ENCODE measurements at regions not wholly inside any gene's neighbourhood (a gene's known extent, or its start where the extent isn't known, plus 50 kb on each side); places are given as distances from the start of the nearest gene placed in this dataset.
"Not testable (repeated sequence)": the region's sequence is repeated elsewhere in the genome, so short reads cannot be mapped to it uniquely, and the experiment has no call there.

DNA sequence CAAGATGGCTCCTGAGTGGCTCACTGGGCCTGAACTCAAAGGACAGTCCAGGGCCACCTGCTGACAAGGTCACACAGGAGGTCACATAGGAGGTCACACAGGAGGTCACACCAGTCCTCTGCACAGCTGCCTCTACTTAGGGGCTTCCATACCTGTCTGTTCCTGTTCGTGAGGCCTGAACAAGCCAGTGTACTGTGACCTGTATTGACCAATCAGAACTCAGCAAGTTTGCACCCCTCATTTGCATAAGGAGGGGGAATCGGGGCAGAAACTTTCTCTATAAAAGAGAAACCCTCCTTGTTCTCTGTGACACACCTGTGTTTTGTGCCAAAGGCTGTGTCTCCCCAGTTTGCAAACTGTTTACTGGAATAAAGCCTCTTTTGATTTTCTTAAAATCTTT lies 478.9 kb downstream of the EIPR1 start:
- no peak overlapping the region for H3K27ac Mint-ChIP-seq (ENCODE audit: low read depth, unreplicated experiment)
- BruUV-seq (replicated peaks) = no TSS peak
- no peaks in the 10 kb centered on the region for H3K27me3 Mint-ChIP-seq (ENCODE audit: insufficient read depth, unreplicated experiment)
- TF ChIP-seq, protein P1, sequence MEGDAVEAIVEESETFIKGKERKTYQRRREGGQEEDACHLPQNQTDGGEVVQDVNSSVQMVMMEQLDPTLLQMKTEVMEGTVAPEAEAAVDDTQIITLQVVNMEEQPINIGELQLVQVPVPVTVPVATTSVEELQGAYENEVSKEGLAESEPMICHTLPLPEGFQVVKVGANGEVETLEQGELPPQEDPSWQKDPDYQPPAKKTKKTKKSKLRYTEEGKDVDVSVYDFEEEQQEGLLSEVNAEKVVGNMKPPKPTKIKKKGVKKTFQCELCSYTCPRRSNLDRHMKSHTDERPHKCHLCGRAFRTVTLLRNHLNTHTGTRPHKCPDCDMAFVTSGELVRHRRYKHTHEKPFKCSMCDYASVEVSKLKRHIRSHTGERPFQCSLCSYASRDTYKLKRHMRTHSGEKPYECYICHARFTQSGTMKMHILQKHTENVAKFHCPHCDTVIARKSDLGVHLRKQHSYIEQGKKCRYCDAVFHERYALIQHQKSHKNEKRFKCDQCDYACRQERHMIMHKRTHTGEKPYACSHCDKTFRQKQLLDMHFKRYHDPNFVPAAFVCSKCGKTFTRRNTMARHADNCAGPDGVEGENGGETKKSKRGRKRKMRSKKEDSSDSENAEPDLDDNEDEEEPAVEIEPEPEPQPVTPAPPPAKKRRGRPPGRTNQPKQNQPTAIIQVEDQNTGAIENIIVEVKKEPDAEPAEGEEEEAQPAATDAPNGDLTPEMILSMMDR (IDR thresholded peaks at IDR 0.05; ENCODE audit: unreplicated experiment) = no peak
- H3K36me3 Mint-ChIP-seq (ENCODE audit: insufficient read depth, unreplicated experiment) = no peaks in the 10 kb centered on the region
- no peak overlapping the region for H3K4me3 Mint-ChIP-seq (ENCODE audit: unreplicated experiment)
- H3K4me1 Mint-ChIP-seq (ENCODE audit: insufficient read depth, unreplicated experiment) = no peaks in the 10 kb centered on the region
- peaks cover 18% of the 10 kb centered on the region for H3K9me3 Mint-ChIP-seq (ENCODE audit: unreplicated experiment)
- DNase-seq (ENCODE audit: unreplicated experiment) = no peak
- ChIA-PET POLR2A (no interaction called here), CTCF (no interaction called here)
- intact Hi-C loops (cut with micrococcal nuclease) = no loop called here

DNA sequence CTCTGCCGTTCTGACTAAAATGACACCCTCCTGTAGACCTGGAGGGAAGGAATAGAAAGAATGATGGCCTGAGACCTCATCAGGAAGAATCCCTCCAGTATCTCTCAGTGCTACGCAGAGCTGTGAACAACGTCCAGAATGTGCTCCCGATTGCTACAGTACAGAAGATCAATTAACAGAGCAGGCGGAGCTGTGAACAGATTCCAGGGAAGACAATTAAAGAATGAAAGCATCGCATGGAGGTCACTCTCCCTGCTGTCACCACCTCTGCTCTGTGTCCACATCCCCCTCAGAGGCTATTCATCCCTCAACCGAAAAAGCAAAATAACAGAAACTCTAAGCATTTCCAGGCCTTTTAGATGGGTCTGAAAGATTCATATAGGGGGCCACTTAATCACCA lies 481.0 kb downstream of the EIPR1 start:
- DNase-seq (ENCODE audit: unreplicated experiment) = no peak
- H3K4me1 Mint-ChIP-seq (ENCODE audit: insufficient read depth, unreplicated experiment) = no peaks in the 10 kb centered on the region
- intact Hi-C loops (cut with micrococcal nuclease) = no loop called here
- ChIA-PET CTCF (interaction anchor here (0.7 to 0.9 kb wide), 3 partner anchors 9 to 406 kb away, joined by 3 to 4 read pairs (median 3); no protein-coding TSS in a partner anchor), POLR2A (no interaction called here)
- H3K27ac Mint-ChIP-seq (ENCODE audit: low read depth, unreplicated experiment) = no peak overlapping the region
- no TSS peak for BruUV-seq (replicated peaks)
- TF ChIP-seq, protein P1 (IDR thresholded peaks at IDR 0.05; ENCODE audit: unreplicated experiment) = no peak
- peaks cover 18% of the 10 kb centered on the region for H3K9me3 Mint-ChIP-seq (ENCODE audit: unreplicated experiment)
- H3K36me3 Mint-ChIP-seq (ENCODE audit: insufficient read depth, unreplicated experiment) = no peaks in the 10 kb centered on the region
- no peak overlapping the region for H3K4me3 Mint-ChIP-seq (ENCODE audit: unreplicated experiment)
- no peaks in the 10 kb centered on the region for H3K27me3 Mint-ChIP-seq (ENCODE audit: insufficient read depth, unreplicated experiment)

DNA sequence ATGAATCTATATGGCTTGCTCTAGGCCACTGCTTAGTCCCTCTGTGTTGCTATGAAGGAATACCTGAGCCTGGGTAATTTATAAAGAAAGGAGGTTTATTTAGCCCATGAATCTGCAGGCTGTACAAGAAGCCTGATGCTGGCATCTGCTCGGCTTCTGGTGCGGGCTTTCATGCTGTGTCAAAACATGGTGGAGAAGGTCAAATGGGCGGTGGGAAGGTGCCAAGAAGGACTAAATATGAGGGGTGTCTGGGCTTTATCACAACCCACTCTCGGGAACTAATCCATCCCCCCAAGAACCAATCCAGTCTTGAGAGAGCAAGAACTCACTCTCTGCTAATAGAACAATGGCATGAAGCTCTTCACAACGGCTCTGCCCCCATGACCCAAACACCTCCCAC lies 481.6 kb downstream of the EIPR1 start:
- H3K27ac Mint-ChIP-seq (ENCODE audit: low read depth, unreplicated experiment) = no peak overlapping the region
- H3K4me3 Mint-ChIP-seq (ENCODE audit: unreplicated experiment) = no peak overlapping the region
- H3K36me3 Mint-ChIP-seq (ENCODE audit: insufficient read depth, unreplicated experiment) = no peaks in the 10 kb centered on the region
- no peaks in the 10 kb centered on the region for H3K27me3 Mint-ChIP-seq (ENCODE audit: insufficient read depth, unreplicated experiment)
- POLR2A ChIA-PET = no interaction called here
- peaks cover 18% of the 10 kb centered on the region for H3K9me3 Mint-ChIP-seq (ENCODE audit: unreplicated experiment)
- TF ChIP-seq, protein P1 (IDR thresholded peaks at IDR 0.05; ENCODE audit: unreplicated experiment) = no peak
- no peaks in the 10 kb centered on the region for H3K4me1 Mint-ChIP-seq (ENCODE audit: insufficient read depth, unreplicated experiment)
- no TSS peak for BruUV-seq (replicated peaks)
- intact Hi-C loops (cut with micrococcal nuclease) = no loop called here
- no peak for DNase-seq (ENCODE audit: unreplicated experiment)
- CTCF ChIA-PET = interaction anchor here (0.9 kb wide), 1 partner anchor 21 kb away, joined by 3 read pairs; no protein-coding TSS in a partner anchor

DNA sequence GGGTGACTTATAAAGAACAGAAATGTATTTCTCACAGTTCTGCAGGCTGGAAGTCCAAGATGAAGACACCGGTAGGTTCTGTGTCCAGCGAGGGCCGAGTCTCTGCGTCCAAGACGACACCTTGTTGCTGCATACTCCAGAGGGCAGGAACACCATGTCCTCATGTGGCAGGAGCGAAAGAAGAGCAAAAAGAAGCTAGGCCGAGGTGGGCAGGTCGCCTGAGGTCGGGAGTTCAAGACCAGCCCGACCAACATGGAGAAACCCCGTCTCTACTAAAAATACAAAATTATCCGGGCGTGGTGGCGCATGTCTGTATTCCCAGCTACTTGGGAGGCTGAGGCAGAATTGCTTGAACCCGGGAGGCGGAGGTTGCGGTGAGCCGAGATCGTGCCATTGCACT lies 483.6 kb downstream of the EIPR1 start:
- BruUV-seq (replicated peaks) = not testable (repeated sequence)

DNA sequence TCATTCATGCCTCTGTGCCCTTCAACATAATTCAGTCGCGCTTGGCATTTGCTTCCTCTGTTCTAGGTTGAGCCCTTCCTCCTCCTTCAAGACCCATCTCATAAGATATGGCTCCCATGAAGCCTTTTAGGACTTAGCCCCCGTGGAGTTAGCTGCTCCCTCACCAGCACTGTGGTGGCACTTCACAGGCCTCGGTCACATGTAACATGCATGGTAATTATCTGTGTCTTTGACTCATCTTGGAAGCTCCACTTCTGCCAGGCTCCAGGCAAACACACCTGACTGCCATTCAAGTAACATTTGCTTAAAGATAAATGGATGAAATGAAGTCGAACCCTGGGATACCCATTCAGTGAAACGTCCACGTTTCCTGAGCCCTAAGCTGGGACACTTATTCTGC lies 484.7 kb downstream of the EIPR1 start:
- ChIA-PET CTCF (interaction anchor here (0.5 to 0.7 kb wide), 4 partner anchors 11 to 1039 kb away, joined by 3 read pairs; no protein-coding TSS in a partner anchor), POLR2A (no interaction called here)
- H3K27ac Mint-ChIP-seq (ENCODE audit: low read depth, unreplicated experiment) = no peak overlapping the region
- H3K4me3 Mint-ChIP-seq (ENCODE audit: unreplicated experiment) = no peak overlapping the region
- H3K27me3 Mint-ChIP-seq (ENCODE audit: insufficient read depth, unreplicated experiment) = no peaks in the 10 kb centered on the region
- peaks cover 27% of the 10 kb centered on the region for H3K9me3 Mint-ChIP-seq (ENCODE audit: unreplicated experiment)
- DNase-seq (ENCODE audit: unreplicated experiment) = no peak
- TF ChIP-seq, protein P1 (IDR thresholded peaks at IDR 0.05; ENCODE audit: unreplicated experiment) = no peak
- H3K36me3 Mint-ChIP-seq (ENCODE audit: insufficient read depth, unreplicated experiment) = no peaks in the 10 kb centered on the region
- intact Hi-C loops (cut with micrococcal nuclease) = no loop called here
- H3K4me1 Mint-ChIP-seq (ENCODE audit: insufficient read depth, unreplicated experiment) = no peaks in the 10 kb centered on the region
- no TSS peak for BruUV-seq (replicated peaks)

More for the DNA sequence above, 483.6 kb downstream of the EIPR1 start:
- peaks cover 27% of the 10 kb centered on the region for H3K9me3 Mint-ChIP-seq (ENCODE audit: unreplicated experiment)
- H3K27me3 Mint-ChIP-seq (ENCODE audit: insufficient read depth, unreplicated experiment); H3K4me1 Mint-ChIP-seq (ENCODE audit: insufficient read depth, unreplicated experiment); H3K4me3 Mint-ChIP-seq (ENCODE audit: unreplicated experiment); DNase-seq (ENCODE audit: unreplicated experiment); POLR2A ChIA-PET; CTCF ChIA-PET; intact Hi-C loops (cut with micrococcal nuclease); H3K36me3 Mint-ChIP-seq (ENCODE audit: insufficient read depth, unreplicated experiment); H3K27ac Mint-ChIP-seq (ENCODE audit: low read depth, unreplicated experiment): not testable (repeated sequence)

Data from MCF 10A (cell line).